IMR-90 (cell line): ENCODE measurements at regions not wholly inside any gene's neighbourhood (a gene's known extent, or its start where the extent isn't known, plus 50 kb on each side); places are given as distances from the start of the nearest gene placed in this dataset.

Experiments used
- ATAC-seq: fragments of 200-7000 bp; cut with Tn5 transposase; 2 replicates; pipeline ENCODE4 v1.9.1; 2020; ENCODE audit warnings: low read depth, mild to moderate bottlenecking, moderate library complexity
- BruUV-seq: library from RNA; stranded (reverse); fragments of 400-500 nt; replicated peaks from 2 replicates; lab custom pipeline; 2021; lab: Mats Ljungman, UMichigan
- CTCF ChIA-PET: fragments of 300-600 bp; formaldehyde crosslinking; extraction: SDS; loops from one replicate; lab custom pipeline; 2021; ENCODE audit warnings: antibody characterized with exemption; lab: Yijun Ruan, JAX
- POLR2A ChIA-PET: fragments of 300-600 bp; sonication (Branson Sonifier 250); formaldehyde crosslinking; loops from one replicate; lab custom pipeline; 2022; ENCODE audit warnings: antibody characterized with exemption; ENCODE audit not compliant: unreplicated experiment; lab: Charles Lee
- DNase-seq: peaks from one replicate; pipeline ENCODE4 v3.0.0; 2013
- H2AFZ ChIP-seq: replicated peaks from 2 replicates; pipeline ENCODE3; 2013; ENCODE audit warnings: low read length, mild to moderate bottlenecking; ENCODE audit not compliant: poor library complexity
- H2AK5ac ChIP-seq: 2 replicates; pipeline ENCODE4 v1.6.1; 2013; ENCODE audit warnings: low read depth, low read length, inconsistent platforms
- H2AK9ac ChIP-seq: replicated peaks from 2 replicates; pipeline ENCODE3; 2013; ENCODE audit warnings: mild to moderate bottlenecking, low read depth, low read length, moderate library complexity; ENCODE audit not compliant: poor library complexity
- H2BK120ac ChIP-seq: 2 replicates; pipeline ENCODE4 v1.6.1; 2013; ENCODE audit warnings: low read depth, low read length, inconsistent platforms
- H2BK15ac ChIP-seq: 3 replicates; pipeline ENCODE4 v1.6.1; 2013; ENCODE audit warnings: low read depth, low read length, inconsistent platforms
- H2BK20ac ChIP-seq: 2 replicates; pipeline ENCODE4 v1.6.1; 2013; ENCODE audit warnings: low read depth, mild to moderate bottlenecking, inconsistent platforms, low read length, moderate library complexity
- H2BK5ac ChIP-seq: 2 replicates; pipeline ENCODE4 v1.6.1; 2013; ENCODE audit warnings: mild to moderate bottlenecking, low read depth, low read length, inconsistent platforms; ENCODE audit not compliant: poor library complexity, severe bottlenecking
- H3K14ac ChIP-seq: replicated peaks from 2 replicates; pipeline ENCODE4 v1.6.1; 2013; ENCODE audit warnings: low read depth, low read length, inconsistent platforms
- H3K18ac ChIP-seq: 2 replicates; pipeline ENCODE4 v1.6.1; 2013; ENCODE audit warnings: low read depth, low read length, control low read depth
- H3K23ac ChIP-seq: 2 replicates; pipeline ENCODE4 v1.6.1; 2013; ENCODE audit warnings: low read depth, low read length, inconsistent platforms
- H3K27ac ChIP-seq: 2 replicates; pipeline ENCODE4 v1.5.1; 2013; ENCODE audit warnings: mild to moderate bottlenecking, control low read depth, low read length; ENCODE audit not compliant: insufficient read depth
- H3K27me3 ChIP-seq: 2 replicates; pipeline ENCODE4 v1.6.1; 2013; ENCODE audit warnings: low read length; ENCODE audit not compliant: control insufficient read depth, insufficient read depth
- H3K36me3 ChIP-seq: 2 replicates; pipeline ENCODE4 v1.6.1; 2013; ENCODE audit warnings: low read length, mixed read lengths; ENCODE audit not compliant: control insufficient read depth, insufficient read depth
- H3K4ac ChIP-seq: 2 replicates; pipeline ENCODE4 v1.6.1; 2013; ENCODE audit warnings: low read depth, low read length, inconsistent platforms
- H3K4me1 ChIP-seq: 2 replicates; pipeline ENCODE4 v1.6.1; 2013; ENCODE audit warnings: low read length, mixed read lengths; ENCODE audit not compliant: control insufficient read depth, insufficient read depth
- H3K4me2 ChIP-seq: 2 replicates; pipeline ENCODE4 v1.6.1; 2013; ENCODE audit warnings: low read depth, mild to moderate bottlenecking, control low read depth, low read length, moderate library complexity
- H3K4me3 ChIP-seq: 2 replicates; pipeline ENCODE4 v1.5.1; 2013; ENCODE audit warnings: low read depth, mild to moderate bottlenecking, control low read depth, low read length, moderate library complexity; ENCODE audit not compliant: insufficient read depth
- H3K56ac ChIP-seq: 2 replicates; pipeline ENCODE4 v1.6.1; 2013; ENCODE audit warnings: low read length, inconsistent platforms; ENCODE audit not compliant: insufficient read depth; ENCODE audit errors: extremely low read depth
- H3K79me1 ChIP-seq, 2 experiments: 2 replicates each; pipeline ENCODE4 v1.6.1; 2013; ENCODE audit warnings: low read length in 2 of 2, inconsistent platforms in 1 of 2, low read depth in 1 of 2
- H3K9ac ChIP-seq: 2 replicates; pipeline ENCODE4 v1.6.1; 2013; ENCODE audit warnings: low read depth, low read length, control low read depth
- H3K9me1 ChIP-seq: 2 replicates; pipeline ENCODE4 v1.6.1; 2013; ENCODE audit warnings: low read length, inconsistent platforms; ENCODE audit not compliant: insufficient read depth
- H3K9me3 ChIP-seq: 2 replicates; pipeline ENCODE4 v1.6.1; 2013; ENCODE audit warnings: low read length; ENCODE audit not compliant: control insufficient read depth, insufficient read depth
- H4K20me1 ChIP-seq: 2 replicates; pipeline ENCODE4 v1.6.1; 2013; ENCODE audit warnings: low read length, inconsistent platforms; ENCODE audit not compliant: insufficient read depth
- H4K5ac ChIP-seq: 2 replicates; pipeline ENCODE4 v1.6.1; 2013; ENCODE audit warnings: mild to moderate bottlenecking, low read depth, low read length, control low read depth
- H4K8ac ChIP-seq, 2 experiments: 2 replicates each; pipeline ENCODE4 v1.6.1; 2013; ENCODE audit warnings: low read depth in 2 of 2, low read length in 2 of 2, control low read depth in 1 of 2, inconsistent platforms in 1 of 2
- H4K91ac ChIP-seq: 2 replicates; pipeline ENCODE4 v1.6.1; 2013; ENCODE audit warnings: low read depth, low read length, inconsistent platforms; ENCODE audit not compliant: insufficient read depth
- BHLHE40 ChIP-seq: fragments of 150-350 bp; IDR thresholded peaks from 2 replicates; pipeline ENCODE4 v1.6.1; 2016; ENCODE audit warnings: mild to moderate bottlenecking, low read depth, low read length
- CEBPB ChIP-seq: IDR thresholded peaks from 2 replicates; pipeline ENCODE4 v1.6.1; 2012; ENCODE audit warnings: low read depth, low read length, improper control_type of control experiment
- CHD1 ChIP-seq: IDR thresholded peaks from 2 replicates; pipeline ENCODE4 v1.6.1; 2012; ENCODE audit warnings: low read depth, low read length, improper control_type of control experiment
- CTCF ChIP-seq: conservative IDR thresholded peaks from 2 replicates; pipeline ENCODE4 v1.5.1; 2012; ENCODE audit warnings: mild to moderate bottlenecking, low read depth, low read length, improper control_type of control experiment
- ELK1 ChIP-seq: fragments of 150-350 bp; IDR thresholded peaks from 2 replicates; pipeline ENCODE4 v1.6.1; 2016; ENCODE audit warnings: low read depth, mild to moderate bottlenecking, low read length, moderate library complexity, borderline replicate concordance
- FOS ChIP-seq: fragments of 150-350 bp; IDR thresholded peaks from 2 replicates; pipeline ENCODE4 v1.6.1; 2016; ENCODE audit warnings: low read depth, low read length
- MAFK ChIP-seq: IDR thresholded peaks from 2 replicates; pipeline ENCODE4 v1.6.1; 2012; ENCODE audit warnings: low read depth, low read length, improper control_type of control experiment
- MAZ ChIP-seq: IDR thresholded peaks from 2 replicates; pipeline ENCODE4 v1.6.1; 2012; ENCODE audit warnings: low read depth, mild to moderate bottlenecking, low read length, improper control_type of control experiment, moderate library complexity, borderline replicate concordance
- MXI1 ChIP-seq: IDR thresholded peaks from 2 replicates; pipeline ENCODE4 v1.6.1; 2012; ENCODE audit warnings: low read depth, mild to moderate bottlenecking, low read length, moderate library complexity, borderline replicate concordance
- NFE2L2 ChIP-seq: fragments of 150-350 bp; IDR thresholded peaks from 2 replicates; pipeline ENCODE4 v1.6.1; 2016; ENCODE audit warnings: low read depth, mild to moderate bottlenecking, low read length
- POLR2A ChIP-seq: IDR thresholded peaks from 2 replicates; pipeline ENCODE4 v1.6.1; 2012; ENCODE audit warnings: mild to moderate bottlenecking, low read depth, low read length
- RAD21 ChIP-seq: IDR thresholded peaks from 2 replicates; pipeline ENCODE4 v1.6.1; 2012; ENCODE audit warnings: low read length, improper control_type of control experiment
- RCOR1 ChIP-seq: IDR thresholded peaks from 2 replicates; pipeline ENCODE4 v1.6.1; 2012; ENCODE audit warnings: mild to moderate bottlenecking, low read length, improper control_type of control experiment; ENCODE audit not compliant: insufficient replicate concordance
- RFX5 ChIP-seq: IDR thresholded peaks from 2 replicates; pipeline ENCODE4 v1.8.0; 2012; ENCODE audit warnings: low read depth, mild to moderate bottlenecking, low read length, moderate library complexity
- SMC3 ChIP-seq: fragments of 150-350 bp; IDR thresholded peaks from 2 replicates; pipeline ENCODE4 v1.6.1; 2016; ENCODE audit warnings: low read depth, mild to moderate bottlenecking, antibody characterized with exemption, low read length, moderate library complexity
- USF2 ChIP-seq: fragments of 150-350 bp; IDR thresholded peaks from 2 replicates; pipeline ENCODE4 v1.6.1; 2017; ENCODE audit warnings: mild to moderate bottlenecking, antibody characterized with exemption, low read length, low read depth
- WGBS, 2 experiments: methylation state at CpG; one replicate each; pipeline versions ENCODE4 v1.1.5 to v1.1.7; 2013; ENCODE audit warnings: missing lambda C conversion rate in 2 of 2; ENCODE audit not compliant: insufficient read length in 1 of 2; ENCODE audit errors: extremely low coverage in 2 of 2; 5-methylcytosine and 5-hydroxymethylcytosine counted together
- dilution Hi-C: fragments of 300-500 bp; cut with HindIII; formaldehyde crosslinking; loops from one replicate; pipeline ENCODE4 v1.14.3; 2018; ENCODE audit warnings: low sequenced_read_pairs; ENCODE audit not compliant: unreplicated experiment
- in situ Hi-C: fragments of 300-500 bp; cut with MboI; formaldehyde crosslinking; loops from 3 replicates; pipeline ENCODE4 v1.14.3; 2019; ENCODE audit warnings: low sequenced_read_pairs, inconsistent platforms, mixed read lengths
- intact Hi-C: fragments of 100-400 bp; cut with micrococcal nuclease; formaldehyde crosslinking; loops from 2 replicates; pipeline ENCODE4 v1.10.0; 2022

DNA sequence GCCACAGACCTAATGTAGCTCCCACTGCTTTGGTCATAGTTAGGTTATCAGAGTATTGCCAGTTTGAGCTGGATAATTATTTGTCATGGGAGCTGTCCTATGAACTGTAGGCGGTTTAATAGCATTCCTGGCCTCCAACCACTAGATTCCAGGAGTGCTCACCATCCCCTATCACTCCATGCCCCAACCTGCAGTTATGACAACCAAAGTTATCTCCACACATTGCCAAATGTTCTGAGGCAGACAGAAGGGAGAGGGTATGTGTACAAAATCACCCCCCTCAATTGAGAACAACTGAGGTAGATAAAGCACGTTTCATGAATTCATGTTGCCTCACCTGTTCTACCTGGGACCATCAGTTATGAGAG lies 119.0 kb upstream of the CACUL1 start:
- H3K4ac ChIP-seq = no peak overlapping the region
- no peak overlapping the region for H2AK5ac ChIP-seq
- no peak overlapping the region for H3K4me3 ChIP-seq
- in situ Hi-C loops (no loop called here), intact Hi-C loops (no loop called here), dilution Hi-C loops (no loop called here)
- H2AFZ ChIP-seq = no peak overlapping the region
- no peak for ATAC-seq
- no peak overlapping the region for H2BK120ac ChIP-seq
- H4K8ac ChIP-seq = no peak overlapping the region
- H4K20me1 ChIP-seq = no peaks in the 10 kb centered on the region; the same call in 1 of the 2 replicates
- BruUV-seq = no TSS peak
- no peak overlapping the region for H3K14ac ChIP-seq
- H3K79me1 ChIP-seq = no peaks in the 10 kb centered on the region
- no peak overlapping the region for H2BK20ac ChIP-seq
- TF ChIP-seq RCOR1 (no peak), SMC3 (no peak), POLR2A (no peak), BHLHE40 (no peak), RFX5 (no peak), CTCF (no peak), FOS (no peak), RAD21 (no peak), MXI1 (no peak), MAFK (no peak), ELK1 (no peak), NFE2L2 (no peak), USF2 (no peak), CEBPB (no peak), CHD1 (no peak), MAZ (no peak)
- no peak overlapping the region for H3K4me2 ChIP-seq
- ChIA-PET POLR2A (no interaction called here), CTCF (interaction anchor here (0.5 kb wide), 1 partner anchor 9 kb away, joined by 3 read pairs; no protein-coding TSS in a partner anchor)
- no peak overlapping the region for H3K27ac ChIP-seq
- no peaks in the 10 kb centered on the region for H3K9me1 ChIP-seq
- no peak overlapping the region for H3K9ac ChIP-seq
- 0 out of 2 replicates have a peak, but pooled peaks cover 7% of the 10 kb centered on the region for H3K4me1 ChIP-seq
- H2AK9ac ChIP-seq = no peak overlapping the region
- H3K36me3 ChIP-seq = no peaks in the 10 kb centered on the region
- H3K9me3 ChIP-seq = no peaks in the 10 kb centered on the region
- H3K27me3 ChIP-seq = peaks cover 4% of the 10 kb centered on the region
- no peak overlapping the region for H4K5ac ChIP-seq
- H3K56ac ChIP-seq = no peak overlapping the region
- H3K18ac ChIP-seq = no peak overlapping the region
- H2BK15ac ChIP-seq = no peak overlapping the region
- no peak overlapping the region for H4K91ac ChIP-seq
- whole genome bisulfite sequencing, 2 experiments = no CpG with 5 or more reads among the region's 2 CpGs
- no peak overlapping the region for H2BK5ac ChIP-seq
- no peak for DNase-seq
- H3K23ac ChIP-seq = no peak overlapping the region
